ENCODE measurements at regions not wholly inside any gene's neighbourhood (a gene's known extent, or its start where the extent isn't known, plus 50 kb on each side); places are given as distances from the start of the nearest gene placed in this dataset.

- no peak for TF ChIP-seq POLR2AphosphoS5 (IDR thresholded peaks at IDR 0.05)
- TF ChIP-seq EP300 (conservative IDR thresholded peaks at IDR 0.05; ENCODE audit: poor library complexity, severe bottlenecking), result no peak
- no peak for TF ChIP-seq TAF1 (IDR thresholded peaks at IDR 0.05; ENCODE audit: low read depth)
Measured at GRCh38 chr3:193914602-193915001, 221.3 kb upstream of the HES1 start.

Data from neural cell (in vitro differentiated cells).